Naive B cell (primary cell): ENCODE measurements at regions not wholly inside any gene's neighbourhood (a gene's known extent, or its start where the extent isn't known, plus 50 kb on each side); places are given as distances from the start of the nearest gene placed in this dataset.

Source experiments
- ATAC-seq, 2 donors: fragments of 150-1000 bp; cut with Tn5 transposase; 2 replicates each; pipeline ENCODE4 v1.10.0; 2021; ENCODE audit warnings: low read depth in 2 of 2, mild to moderate bottlenecking in 2 of 2, moderate library complexity in 2 of 2
- DNase-seq: peaks from one replicate; pipeline ENCODE4 v3.0.0; 2022
- H3K27ac Mint-ChIP-seq, 6 donors: one replicate each; pipeline ENCODE4 v1.8.0; 2020 to 2022; ENCODE audit warnings: mild to moderate bottlenecking in 6 of 6, mixed read lengths in 6 of 6, moderate library complexity in 5 of 6, inconsistent platforms in 2 of 6
- H3K27me3 Mint-ChIP-seq, 3 donors: one replicate each; pipeline ENCODE4 v1.8.0; 2021 to 2022; ENCODE audit warnings: mixed read lengths in 3 of 3, mild to moderate bottlenecking in 1 of 3
- H3K36me3 Mint-ChIP-seq, 2 donors: one replicate each; pipeline ENCODE4 v1.8.0; 2020 to 2022; ENCODE audit warnings: mixed read lengths in 2 of 2, inconsistent platforms in 1 of 2, mild to moderate bottlenecking in 1 of 2
- H3K4me1 Mint-ChIP-seq, 3 donors: one replicate each; pipeline ENCODE4 v1.8.0; 2020 to 2022; ENCODE audit warnings: mixed read lengths in 3 of 3, inconsistent platforms in 1 of 3, mild to moderate bottlenecking in 1 of 3, moderate library complexity in 1 of 3
- H3K4me3 Mint-ChIP-seq, 8 donors: one replicate each; pipeline ENCODE4 v1.8.0; 2020 to 2022; ENCODE audit warnings: mild to moderate bottlenecking in 8 of 8, mixed read lengths in 8 of 8, moderate library complexity in 8 of 8, inconsistent platforms in 2 of 8
- H3K9me3 Mint-ChIP-seq, 7 donors: one replicate each; pipeline ENCODE4 v1.8.0; 2020 to 2022; ENCODE audit warnings: mixed read lengths in 7 of 7, mild to moderate bottlenecking in 5 of 7, inconsistent platforms in 2 of 7, moderate library complexity in 1 of 7

GRCh38 chr6:90356012-90356421 is 59.4 kb upstream of the BACH2 start:
- DNase-seq: no peak
- Mint-ChIP-seq H3K4me1 (peaks cover 35 to 39% (median 39%) of the 10 kb centered on the region in 3 donors), H3K27ac (peak overlapping the region in 3 of 6 donors; percentile 49 to 79 (median 77)), H3K27me3 (no peaks in the 10 kb centered on the region), H3K9me3 (peaks cover 0 to 4% (median 0%) of the 10 kb centered on the region in 7 donors), H3K36me3 (no peaks in the 10 kb centered on the region), H3K4me3 (peak overlapping the region in 1 of 8 donors; percentile 16)
- ATAC-seq: no peak

- ATAC-seq (no peak), DNase-seq (no peak)
- H3K27ac Mint-ChIP-seq: peak overlapping the region in 2 of 6 donors; percentile 44 to 53
- H3K27me3 Mint-ChIP-seq: no peaks in the 10 kb centered on the region
- H3K9me3 Mint-ChIP-seq: peaks cover 0 to 4% (median 2%) of the 10 kb centered on the region in 7 donors
- peaks cover 44 to 50% (median 49%) of the 10 kb centered on the region in 3 donors for H3K4me1 Mint-ChIP-seq
- H3K36me3 Mint-ChIP-seq: peaks cover 0 to 7% of the 10 kb centered on the region in 2 donors
- H3K4me3 Mint-ChIP-seq: no peak overlapping the region
Observed at GRCh38 chr6:90354961-90355360, 58.3 kb upstream of the BACH2 start.

- DNase-seq: no peak
- peaks cover 54 to 73% (median 64%) of the 10 kb centered on the region in 3 donors for H3K4me1 Mint-ChIP-seq
- peak overlapping the region; percentile 32 to 99 (median 97) for H3K27ac Mint-ChIP-seq
- no peak for ATAC-seq
- no peaks in the 10 kb centered on the region for H3K27me3 Mint-ChIP-seq
- H3K36me3 Mint-ChIP-seq: peaks cover 1 to 8% of the 10 kb centered on the region in 2 donors
- H3K9me3 Mint-ChIP-seq: peaks cover 0 to 7% (median 2%) of the 10 kb centered on the region in 7 donors
- peak overlapping the region in 2 of 8 donors; percentile 34 to 43 for H3K4me3 Mint-ChIP-seq
Observed at GRCh38 chr6:90351696-90352095, 55.1 kb upstream of the BACH2 start.

GRCh38 chr6:90350689-90351554 is 54.3 kb upstream of the BACH2 start:
- DNase-seq: peak; percentile 89
- ATAC-seq: peak; percentile 96 to 97
- Mint-ChIP-seq H3K27me3 (no peaks in the 10 kb centered on the region), H3K4me1 (peaks cover 52 to 68% (median 59%) of the 10 kb centered on the region in 3 donors), H3K27ac (peak overlapping the region; percentile 96 to 99 (median 98)), H3K4me3 (peak overlapping the region; percentile 13 to 82 (median 58)), H3K9me3 (peaks cover 0 to 7% (median 2%) of the 10 kb centered on the region in 7 donors), H3K36me3 (peaks cover 4 to 8% of the 10 kb centered on the region in 2 donors)

- H3K27me3 Mint-ChIP-seq: no peaks in the 10 kb centered on the region
- ATAC-seq (no peak), DNase-seq (no peak)
- peaks cover 0 to 4% (median 2%) of the 10 kb centered on the region in 7 donors for H3K9me3 Mint-ChIP-seq
- peak overlapping the region in 3 of 6 donors; percentile 52 to 87 (median 75) for H3K27ac Mint-ChIP-seq
- no peak overlapping the region for H3K4me3 Mint-ChIP-seq
- peaks cover 36 to 50% (median 38%) of the 10 kb centered on the region in 3 donors for H3K4me1 Mint-ChIP-seq
- H3K36me3 Mint-ChIP-seq: peaks cover 4 to 8% of the 10 kb centered on the region in 2 donors
Observed at GRCh38 chr6:90347411-90347851, 50.8 kb upstream of the BACH2 start.

GRCh38 chr6:90346729-90347128 is 50.1 kb upstream of the BACH2 start:
- H3K4me1 Mint-ChIP-seq: peaks cover 29 to 43% (median 32%) of the 10 kb centered on the region in 3 donors
- no peak for ATAC-seq
- DNase-seq: no peak
- peaks cover 4 to 8% of the 10 kb centered on the region in 2 donors for H3K36me3 Mint-ChIP-seq
- no peaks in the 10 kb centered on the region for H3K27me3 Mint-ChIP-seq
- H3K9me3 Mint-ChIP-seq: peaks cover 0 to 4% (median 2%) of the 10 kb centered on the region in 7 donors
- H3K4me3 Mint-ChIP-seq: peak overlapping the region in 1 of 8 donors; percentile 10
- H3K27ac Mint-ChIP-seq: peak overlapping the region in 2 of 6 donors; percentile 24 to 28
